Calu3 (cell line): ENCODE measurements at regions not wholly inside any gene's neighbourhood (a gene's known extent, or its start where the extent isn't known, plus 50 kb on each side); places are given as distances from the start of the nearest gene placed in this dataset.

Experiments used
- BruUV-seq: library from RNA; stranded (reverse); fragments of 400-500 nt; replicated peaks from 2 replicates; lab custom pipeline; 2021; lab: Mats Ljungman, UMichigan
- CTCF ChIA-PET: fragments of 300-600 bp; sonication (Branson Sonifier 250); formaldehyde crosslinking; loops from one replicate; lab custom pipeline; 2022; ENCODE audit warnings: antibody characterized with exemption; lab: Charles Lee
- DNase-seq: peaks from one replicate; pipeline ENCODE4 v3.0.0; 2022
- H3K27ac Mint-ChIP-seq: one replicate; pipeline ENCODE4 v1.8.0; 2022; ENCODE audit warnings: mixed read lengths; ENCODE audit not compliant: unreplicated experiment
- H3K27me3 Mint-ChIP-seq: one replicate; pipeline ENCODE4 v1.8.0; 2022; ENCODE audit warnings: mixed read lengths; ENCODE audit not compliant: unreplicated experiment
- H3K36me3 Mint-ChIP-seq: one replicate; pipeline ENCODE4 v1.8.0; 2022; ENCODE audit warnings: mild to moderate bottlenecking, moderate library complexity, mixed read lengths; ENCODE audit not compliant: insufficient read depth, unreplicated experiment
- H3K4me1 Mint-ChIP-seq: one replicate; pipeline ENCODE4 v1.8.0; 2022; ENCODE audit warnings: mild to moderate bottlenecking, low read depth, mixed read lengths; ENCODE audit not compliant: unreplicated experiment
- H3K4me3 Mint-ChIP-seq: one replicate; pipeline ENCODE4 v1.8.0; 2022; ENCODE audit warnings: mild to moderate bottlenecking, low read depth, moderate library complexity, mixed read lengths; ENCODE audit not compliant: unreplicated experiment
- H3K9me3 Mint-ChIP-seq: one replicate; pipeline ENCODE4 v1.8.0; 2022; ENCODE audit warnings: low read depth, mixed read lengths; ENCODE audit not compliant: unreplicated experiment
- intact Hi-C: fragments of 100-400 bp; cut with micrococcal nuclease; formaldehyde crosslinking; loops from one replicate; pipeline ENCODE4 v1.10.0; 2022; ENCODE audit not compliant: unreplicated experiment
- TF ChIP-seq, protein P1 (sequence below): fragments of 200-600 bp; IDR thresholded peaks from one replicate; pipeline ENCODE4 v1.8.0; 2022; ENCODE audit warnings: antibody characterized with exemption; ENCODE audit not compliant: unreplicated experiment

DNA sequence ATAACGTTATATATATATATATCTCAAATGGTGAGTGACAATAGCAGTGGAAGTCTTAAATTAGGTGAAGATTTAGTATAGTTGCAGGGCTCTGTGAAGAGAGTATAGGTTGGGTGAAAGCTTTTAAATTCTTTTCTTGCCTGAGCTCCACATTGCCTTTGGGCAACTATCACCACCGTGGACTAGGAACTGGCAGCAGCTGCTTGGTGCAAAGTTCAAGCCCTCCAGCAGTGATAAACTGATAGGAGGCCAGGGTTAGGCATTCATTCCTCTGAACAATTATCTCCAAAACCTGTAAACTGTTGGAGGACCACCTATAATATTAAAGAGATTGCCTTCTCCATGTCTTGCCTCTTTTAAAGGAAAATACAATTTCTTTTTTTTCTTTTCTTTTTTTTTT lies 91.2 kb upstream of the ATXN7L3B start:
- no peaks in the 10 kb centered on the region for H3K27me3 Mint-ChIP-seq
- no TSS peak for BruUV-seq
- H3K27ac Mint-ChIP-seq = no peak overlapping the region
- no peaks in the 10 kb centered on the region for H3K9me3 Mint-ChIP-seq
- no peaks in the 10 kb centered on the region for H3K4me1 Mint-ChIP-seq
- CTCF ChIA-PET = no interaction called here
- intact Hi-C loops = no loop called here
- H3K36me3 Mint-ChIP-seq = no peaks in the 10 kb centered on the region
- DNase-seq = no peak
- H3K4me3 Mint-ChIP-seq = no peak overlapping the region
- TF ChIP-seq, protein P1, sequence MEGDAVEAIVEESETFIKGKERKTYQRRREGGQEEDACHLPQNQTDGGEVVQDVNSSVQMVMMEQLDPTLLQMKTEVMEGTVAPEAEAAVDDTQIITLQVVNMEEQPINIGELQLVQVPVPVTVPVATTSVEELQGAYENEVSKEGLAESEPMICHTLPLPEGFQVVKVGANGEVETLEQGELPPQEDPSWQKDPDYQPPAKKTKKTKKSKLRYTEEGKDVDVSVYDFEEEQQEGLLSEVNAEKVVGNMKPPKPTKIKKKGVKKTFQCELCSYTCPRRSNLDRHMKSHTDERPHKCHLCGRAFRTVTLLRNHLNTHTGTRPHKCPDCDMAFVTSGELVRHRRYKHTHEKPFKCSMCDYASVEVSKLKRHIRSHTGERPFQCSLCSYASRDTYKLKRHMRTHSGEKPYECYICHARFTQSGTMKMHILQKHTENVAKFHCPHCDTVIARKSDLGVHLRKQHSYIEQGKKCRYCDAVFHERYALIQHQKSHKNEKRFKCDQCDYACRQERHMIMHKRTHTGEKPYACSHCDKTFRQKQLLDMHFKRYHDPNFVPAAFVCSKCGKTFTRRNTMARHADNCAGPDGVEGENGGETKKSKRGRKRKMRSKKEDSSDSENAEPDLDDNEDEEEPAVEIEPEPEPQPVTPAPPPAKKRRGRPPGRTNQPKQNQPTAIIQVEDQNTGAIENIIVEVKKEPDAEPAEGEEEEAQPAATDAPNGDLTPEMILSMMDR = no peak

DNA sequence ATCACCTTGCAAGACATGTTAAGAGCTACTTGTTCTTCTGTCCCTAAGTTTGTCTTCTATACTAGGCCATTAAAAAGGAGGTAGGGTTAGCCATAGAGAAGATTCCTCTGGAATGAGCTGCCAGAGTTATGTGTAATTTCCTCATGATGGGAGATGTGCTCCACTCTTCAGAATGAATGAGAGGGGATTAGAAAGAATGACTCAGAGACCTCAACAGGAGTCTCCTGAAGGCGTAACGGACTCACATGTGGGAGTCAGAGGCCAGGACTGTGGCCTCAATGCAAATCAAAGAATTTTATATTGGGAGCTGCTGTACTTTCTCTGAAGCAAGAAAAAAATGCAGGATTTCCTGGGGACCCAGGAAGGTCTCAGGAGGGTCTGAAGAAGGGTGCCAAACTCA lies 87.8 kb upstream of the ATXN7L3B start:
- Mint-ChIP-seq H3K4me3 (no peak overlapping the region), H3K9me3 (no peaks in the 10 kb centered on the region), H3K27me3 (no peaks in the 10 kb centered on the region), H3K27ac (no peak overlapping the region), H3K36me3 (no peaks in the 10 kb centered on the region), H3K4me1 (no peaks in the 10 kb centered on the region)
- BruUV-seq = no TSS peak
- TF ChIP-seq, protein P1 = no peak
- DNase-seq = no peak
- CTCF ChIA-PET = no interaction called here
- intact Hi-C loops = no loop called here

DNA sequence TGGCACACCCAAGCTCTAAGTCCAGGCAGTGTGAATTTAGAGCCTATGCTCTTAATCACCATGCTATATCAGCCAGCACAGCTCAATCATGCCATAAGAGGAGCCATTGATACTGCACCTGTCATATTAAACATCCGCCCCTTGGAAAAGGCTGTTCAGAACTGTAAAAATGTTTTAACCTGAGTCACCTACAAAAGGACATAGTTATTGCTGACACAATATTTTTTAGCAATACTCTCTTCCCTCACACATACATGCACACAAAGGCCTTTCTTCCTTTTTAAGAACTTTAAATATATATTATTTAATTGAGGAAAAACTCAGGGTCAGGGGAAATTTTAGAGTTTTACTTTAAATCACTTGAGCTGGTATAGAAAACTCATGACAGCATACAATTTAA lies 83.5 kb upstream of the ATXN7L3B start:
- intact Hi-C loops = no loop called here
- Mint-ChIP-seq H3K36me3 (no peaks in the 10 kb centered on the region), H3K27ac (no peak overlapping the region), H3K27me3 (no peaks in the 10 kb centered on the region), H3K4me3 (no peak overlapping the region), H3K9me3 (no peaks in the 10 kb centered on the region), H3K4me1 (no peaks in the 10 kb centered on the region)
- TF ChIP-seq, protein P1 = no peak
- CTCF ChIA-PET = no interaction called here
- no TSS peak for BruUV-seq
- DNase-seq = no peak

DNA sequence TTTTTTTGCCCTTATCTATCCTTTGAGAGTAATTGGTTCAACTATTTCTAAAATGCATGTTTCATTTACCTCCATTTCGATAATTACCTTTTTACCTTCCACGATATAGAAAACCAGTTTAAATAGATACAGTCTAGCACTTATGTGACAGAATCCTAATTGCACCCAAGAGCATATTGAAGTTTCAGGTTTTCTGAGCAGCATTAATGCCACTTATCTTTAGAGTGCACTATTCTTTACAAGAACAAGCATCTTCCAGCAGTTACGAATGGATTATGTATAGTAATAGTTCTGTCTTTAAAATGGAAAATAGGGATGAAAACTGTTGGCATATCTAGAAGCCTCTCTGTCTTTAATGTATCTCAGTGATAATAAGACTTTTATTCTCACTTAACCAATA lies 82.2 kb upstream of the ATXN7L3B start:
- CTCF ChIA-PET = no interaction called here
- Mint-ChIP-seq H3K9me3 (no peaks in the 10 kb centered on the region), H3K36me3 (no peaks in the 10 kb centered on the region), H3K4me1 (no peaks in the 10 kb centered on the region), H3K4me3 (no peak overlapping the region), H3K27me3 (no peaks in the 10 kb centered on the region), H3K27ac (no peak overlapping the region)
- intact Hi-C loops = no loop called here
- TF ChIP-seq, protein P1 = no peak
- BruUV-seq = no TSS peak
- no peak for DNase-seq
